Activated B cell treated with CpG ODN at 0.5 μM for 24 hours (primary cell): ENCODE measurements at regions not wholly inside any gene's neighbourhood (a gene's known extent, or its start where the extent isn't known, plus 50 kb on each side); places are given as distances from the start of the nearest gene placed in this dataset.
"Not testable (repeated sequence)": the region's sequence is repeated elsewhere in the genome, so short reads cannot be mapped to it uniquely, and the experiment has no call there.

ENCODE experiments used
- ATAC-seq: fragments of 200-7000 bp; cut with Tn5 transposase; one replicate; pipeline ENCODE4 v1.10.0; 2021; ENCODE audit warnings: low read depth, mild to moderate bottlenecking, moderate library complexity
- CTCF ChIA-PET: fragments of 350-600 bp; sonication (Branson Sonifier 250); formaldehyde crosslinking; loops from one replicate; lab custom pipeline; 2021; ENCODE audit warnings: antibody characterized with exemption; lab: Charles Lee
- POLR2A ChIA-PET: fragments of 350-600 bp; sonication (Branson Sonifier 250); formaldehyde crosslinking; loops from one replicate; lab custom pipeline; 2021; ENCODE audit warnings: antibody characterized with exemption; lab: Charles Lee
- DNase-seq: peaks from one replicate; pipeline ENCODE4 v3.0.0; 2022
- H3K27ac Mint-ChIP-seq: one replicate; pipeline ENCODE4 v1.8.0; 2020; ENCODE audit warnings: mixed read lengths
- H3K27me3 Mint-ChIP-seq: one replicate; pipeline ENCODE4 v1.8.0; 2021; ENCODE audit warnings: mixed read lengths
- H3K36me3 Mint-ChIP-seq: one replicate; pipeline ENCODE4 v1.8.0; 2021; ENCODE audit warnings: low read depth, mixed read lengths
- H3K4me1 Mint-ChIP-seq: one replicate; pipeline ENCODE4 v1.8.0; 2021; ENCODE audit warnings: mixed read lengths
- H3K4me3 Mint-ChIP-seq: one replicate; pipeline ENCODE4 v1.8.0; 2020; ENCODE audit warnings: mild to moderate bottlenecking, mixed read lengths
- H3K9me3 Mint-ChIP-seq: one replicate; pipeline ENCODE4 v1.8.0; 2020; ENCODE audit warnings: mixed read lengths
- intact Hi-C: fragments of 100-400 bp; cut with micrococcal nuclease; formaldehyde crosslinking; loops from one replicate; pipeline ENCODE4 v1.15.1; 2024
- TF ChIP-seq, protein P1 (sequence below): fragments of 200-600 bp; IDR thresholded peaks from one replicate; pipeline ENCODE4 v1.8.0; 2022; ENCODE audit warnings: antibody characterized with exemption, mild to moderate bottlenecking

DNA sequence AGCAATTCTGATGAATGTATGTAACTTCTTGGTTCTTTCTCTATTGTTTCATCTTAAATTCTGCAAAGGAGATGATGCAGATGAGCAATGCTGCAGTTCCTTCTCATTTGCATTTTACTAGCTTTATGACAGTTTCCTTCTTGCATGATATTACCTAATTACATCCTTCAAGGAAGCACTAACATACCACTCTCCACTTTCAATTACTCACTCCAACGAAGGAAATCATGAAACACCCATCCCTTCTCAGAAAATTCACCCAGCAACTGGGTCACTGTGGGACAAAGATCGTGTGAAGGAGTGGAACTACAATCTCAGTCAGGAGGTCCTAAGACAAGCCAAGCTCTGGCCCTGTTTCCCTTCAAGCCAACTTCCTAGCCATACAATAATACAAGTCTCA is 142.3 kb downstream of the CHD1L start:
- ChIA-PET POLR2A (no interaction called here), CTCF (no interaction called here)
- Mint-ChIP-seq H3K9me3 (no peaks in the 10 kb centered on the region), H3K36me3 (no peaks in the 10 kb centered on the region), H3K4me3 (no peak overlapping the region), H3K27ac (no peak overlapping the region), H3K4me1 (no peaks in the 10 kb centered on the region), H3K27me3 (peaks cover 11% of the 10 kb centered on the region)
- DNase-seq (no peak), ATAC-seq (no peak)
- TF ChIP-seq, protein P1, sequence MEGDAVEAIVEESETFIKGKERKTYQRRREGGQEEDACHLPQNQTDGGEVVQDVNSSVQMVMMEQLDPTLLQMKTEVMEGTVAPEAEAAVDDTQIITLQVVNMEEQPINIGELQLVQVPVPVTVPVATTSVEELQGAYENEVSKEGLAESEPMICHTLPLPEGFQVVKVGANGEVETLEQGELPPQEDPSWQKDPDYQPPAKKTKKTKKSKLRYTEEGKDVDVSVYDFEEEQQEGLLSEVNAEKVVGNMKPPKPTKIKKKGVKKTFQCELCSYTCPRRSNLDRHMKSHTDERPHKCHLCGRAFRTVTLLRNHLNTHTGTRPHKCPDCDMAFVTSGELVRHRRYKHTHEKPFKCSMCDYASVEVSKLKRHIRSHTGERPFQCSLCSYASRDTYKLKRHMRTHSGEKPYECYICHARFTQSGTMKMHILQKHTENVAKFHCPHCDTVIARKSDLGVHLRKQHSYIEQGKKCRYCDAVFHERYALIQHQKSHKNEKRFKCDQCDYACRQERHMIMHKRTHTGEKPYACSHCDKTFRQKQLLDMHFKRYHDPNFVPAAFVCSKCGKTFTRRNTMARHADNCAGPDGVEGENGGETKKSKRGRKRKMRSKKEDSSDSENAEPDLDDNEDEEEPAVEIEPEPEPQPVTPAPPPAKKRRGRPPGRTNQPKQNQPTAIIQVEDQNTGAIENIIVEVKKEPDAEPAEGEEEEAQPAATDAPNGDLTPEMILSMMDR: no peak
- intact Hi-C loops: no loop called here

DNA sequence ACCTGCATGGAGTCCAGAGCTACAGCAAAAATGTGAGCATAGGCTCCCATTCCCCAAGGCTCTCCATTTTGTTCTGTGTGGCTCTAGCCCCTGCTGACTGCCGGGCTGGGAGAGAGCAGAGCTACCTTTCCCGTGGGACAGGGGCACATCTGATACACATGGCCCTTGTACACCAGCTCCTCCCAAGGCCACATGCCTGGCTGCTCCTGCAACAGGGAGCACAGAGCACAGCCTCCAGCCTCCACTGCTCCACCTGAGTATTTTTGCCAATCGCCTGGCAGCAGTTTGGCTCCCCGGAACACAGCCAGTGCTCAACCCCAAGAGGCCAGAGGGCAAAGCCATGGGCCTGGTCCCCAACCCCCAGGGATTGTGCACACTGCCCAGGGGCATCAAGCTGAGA is 146.5 kb downstream of the CHD1L start:
- intact Hi-C loops: no loop called here
- H3K4me3 Mint-ChIP-seq: no peak overlapping the region
- peaks cover 4% of the 10 kb centered on the region for H3K9me3 Mint-ChIP-seq
- no peaks in the 10 kb centered on the region for H3K4me1 Mint-ChIP-seq
- CTCF ChIA-PET: interaction anchor here (0.8 to 2.3 kb wide), 3 partner anchors 10 to 116 kb away, joined by 3 to 13 read pairs (median 4); no protein-coding TSS in a partner anchor
- H3K27me3 Mint-ChIP-seq: peaks cover 18% of the 10 kb centered on the region
- H3K27ac Mint-ChIP-seq: no peak overlapping the region
- DNase-seq (no peak), ATAC-seq (no peak)
- TF ChIP-seq, protein P1: no peak
- H3K36me3 Mint-ChIP-seq: no peaks in the 10 kb centered on the region
- POLR2A ChIA-PET: no interaction called here

DNA sequence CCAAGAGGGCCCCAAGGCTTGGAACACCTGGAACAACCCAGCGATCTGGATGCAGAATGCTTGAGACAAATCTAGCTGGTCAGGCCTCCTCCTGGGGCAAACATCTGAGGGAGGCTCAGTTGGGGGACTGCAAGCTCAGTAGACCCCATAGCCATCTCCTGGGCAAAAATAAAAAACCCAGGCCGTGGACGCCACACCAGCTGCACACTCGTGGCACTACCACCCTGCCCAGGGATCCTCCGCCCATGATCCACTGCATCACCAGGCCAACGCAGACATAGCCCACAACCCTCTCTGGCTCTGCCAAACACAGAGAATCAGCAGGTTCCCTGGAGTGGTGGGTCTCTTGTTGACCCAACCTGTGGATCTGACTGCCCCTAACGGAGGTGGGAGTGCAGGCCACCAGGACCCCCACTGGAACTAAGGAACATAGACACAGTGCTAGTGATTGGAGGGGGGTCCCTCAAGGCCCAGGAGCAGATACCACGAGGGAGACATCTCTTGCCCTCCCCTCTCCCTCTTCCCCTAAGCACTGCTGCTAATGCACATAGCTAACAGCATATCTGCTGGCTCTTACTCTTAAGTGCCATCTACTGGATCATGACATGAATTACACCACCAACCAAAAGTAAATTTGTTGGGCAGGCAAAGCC is 147.2 kb downstream of the CHD1L start:
- no peaks in the 10 kb centered on the region for H3K4me1 Mint-ChIP-seq
- POLR2A ChIA-PET: no interaction called here
- TF ChIP-seq, protein P1: no peak
- no peak overlapping the region for H3K27ac Mint-ChIP-seq
- H3K4me3 Mint-ChIP-seq: no peak overlapping the region
- H3K36me3 Mint-ChIP-seq: no peaks in the 10 kb centered on the region
- intact Hi-C loops: no loop called here
- peaks cover 4% of the 10 kb centered on the region for H3K9me3 Mint-ChIP-seq
- CTCF ChIA-PET: interaction anchor here (1.1 to 2.3 kb wide), 5 partner anchors 11 to 116 kb away, joined by 3 to 13 read pairs (median 4); no protein-coding TSS in a partner anchor
- no peak for DNase-seq
- peak; percentile 40 for ATAC-seq
- H3K27me3 Mint-ChIP-seq: peaks cover 18% of the 10 kb centered on the region

DNA sequence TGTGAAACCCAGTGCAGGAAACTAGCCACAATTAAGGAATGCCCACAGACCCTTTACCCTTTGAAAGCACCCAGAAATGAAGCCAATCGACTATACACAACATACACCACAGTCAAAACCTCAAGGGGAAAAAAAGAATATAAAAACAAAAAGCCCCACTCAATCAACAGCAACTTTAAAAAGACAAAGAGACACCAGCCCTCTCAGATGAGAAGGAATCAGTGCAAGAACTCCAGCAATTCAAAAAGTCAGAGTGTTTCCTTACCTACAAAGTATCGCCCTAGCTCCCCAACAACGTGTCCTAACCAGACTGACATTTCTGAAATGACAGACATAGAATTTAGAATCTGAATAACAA is 147.7 kb downstream of the CHD1L start:
- H3K4me3 Mint-ChIP-seq: no peak overlapping the region
- H3K4me1 Mint-ChIP-seq: no peaks in the 10 kb centered on the region
- intact Hi-C loops: no loop called here
- peaks cover 14% of the 10 kb centered on the region for H3K27me3 Mint-ChIP-seq
- peaks cover 4% of the 10 kb centered on the region for H3K9me3 Mint-ChIP-seq
- TF ChIP-seq, protein P1: no peak
- ATAC-seq (no peak), DNase-seq (no peak)
- ChIA-PET CTCF (interaction anchor here (1.1 to 2.3 kb wide), 5 partner anchors 11 to 117 kb away, joined by 3 to 13 read pairs (median 4); no protein-coding TSS in a partner anchor), POLR2A (no interaction called here)
- no peaks in the 10 kb centered on the region for H3K36me3 Mint-ChIP-seq
- H3K27ac Mint-ChIP-seq: no peak overlapping the region

DNA sequence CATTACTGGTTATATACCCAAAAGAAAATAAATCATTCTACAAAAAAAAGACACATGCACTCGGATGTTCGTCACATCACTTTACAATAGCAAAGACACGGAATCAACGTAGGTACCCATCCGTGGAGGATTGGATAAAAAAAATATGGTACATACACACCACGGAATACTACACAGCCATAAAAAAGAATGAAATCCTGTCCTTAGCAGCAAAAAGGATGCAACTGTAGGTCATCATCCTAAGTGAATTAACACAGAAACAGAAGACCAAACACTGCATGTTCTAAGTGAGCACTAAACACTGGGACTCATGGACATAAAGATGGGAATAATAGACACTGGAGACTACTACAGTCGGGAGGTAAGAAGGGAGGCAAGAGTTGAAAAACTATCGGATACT is 148.6 kb downstream of the CHD1L start:
- ATAC-seq: no peak
- H3K4me3 Mint-ChIP-seq: no peak overlapping the region
- TF ChIP-seq, protein P1: no peak
- H3K27me3 Mint-ChIP-seq: peaks cover 14% of the 10 kb centered on the region
- no peak for DNase-seq
- H3K9me3 Mint-ChIP-seq: peaks cover 4% of the 10 kb centered on the region
- intact Hi-C loops: no loop called here
- H3K4me1 Mint-ChIP-seq: no peaks in the 10 kb centered on the region
- CTCF ChIA-PET: no interaction called here
- H3K27ac Mint-ChIP-seq: no peak overlapping the region
- H3K36me3 Mint-ChIP-seq: no peaks in the 10 kb centered on the region
- POLR2A ChIA-PET: no interaction called here

DNA sequence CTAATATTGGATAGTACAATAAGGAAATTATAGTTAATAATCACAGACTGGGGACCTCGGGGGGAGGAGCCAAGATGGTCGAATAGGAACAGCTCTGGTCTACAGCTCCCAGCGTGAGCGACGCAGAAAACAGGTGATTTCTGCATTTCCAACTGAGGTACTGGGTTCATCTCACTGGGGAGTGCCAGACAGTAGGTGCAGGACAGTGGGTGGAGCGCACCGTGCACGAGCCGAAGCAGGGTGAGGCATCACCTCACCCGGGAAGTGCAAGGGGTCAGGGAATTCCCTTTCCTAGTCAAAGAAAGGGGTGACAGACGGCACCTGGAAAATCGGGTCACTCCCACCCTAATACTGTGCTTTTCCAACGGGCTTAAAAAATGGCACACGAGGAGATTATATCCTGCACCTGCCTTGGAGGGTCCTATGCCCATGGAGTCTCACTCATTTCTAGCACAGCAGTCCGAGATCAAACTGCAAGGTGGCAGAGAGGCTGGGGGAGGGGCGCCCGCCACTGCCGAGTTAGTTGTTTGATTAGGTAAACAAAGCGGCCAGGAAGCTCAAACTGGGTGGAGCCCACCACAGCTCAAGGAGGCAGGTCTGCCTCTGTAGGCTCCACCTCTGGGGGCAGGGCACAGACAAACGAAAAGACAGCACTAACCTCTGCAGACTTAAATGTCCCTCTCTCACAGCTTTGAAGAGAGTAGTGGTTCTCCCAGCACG is 138.8 kb upstream of the BCL9 start:
- ATAC-seq, H3K9me3 Mint-ChIP-seq, H3K36me3 Mint-ChIP-seq, intact Hi-C loops, H3K4me3 Mint-ChIP-seq, POLR2A ChIA-PET, H3K4me1 Mint-ChIP-seq, DNase-seq, H3K27ac Mint-ChIP-seq: not testable (repeated sequence)
- peaks cover 48% of the 10 kb centered on the region for H3K27me3 Mint-ChIP-seq
- CTCF ChIA-PET: interaction anchor here (2.1 kb wide), 1 partner anchor 12 kb away, joined by 4 read pairs; no protein-coding TSS in a partner anchor

DNA sequence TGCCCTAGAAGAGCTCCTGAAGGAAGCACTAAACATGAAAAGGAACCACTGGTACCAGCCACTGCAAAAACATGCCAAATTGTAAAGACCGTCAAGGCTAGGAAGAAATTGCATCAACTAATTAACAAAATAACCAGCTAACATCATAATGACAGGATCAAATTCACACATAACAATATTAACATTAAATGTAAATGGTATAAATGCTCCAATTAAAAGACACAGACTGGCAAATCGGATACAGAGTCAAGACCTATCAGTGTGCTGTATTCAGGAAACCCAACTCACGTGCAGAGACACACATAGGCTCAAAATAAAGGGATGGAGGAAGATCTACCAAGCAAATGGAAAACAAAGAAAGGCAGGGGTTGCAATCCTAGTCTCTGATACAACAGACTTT is 137.0 kb upstream of the BCL9 start:
- H3K36me3 Mint-ChIP-seq, DNase-seq, ATAC-seq, POLR2A ChIA-PET, CTCF ChIA-PET, H3K4me3 Mint-ChIP-seq, H3K27ac Mint-ChIP-seq, intact Hi-C loops, H3K4me1 Mint-ChIP-seq: not testable (repeated sequence)
- Mint-ChIP-seq H3K27me3 (peaks cover 39% of the 10 kb centered on the region), H3K9me3 (peaks cover 11% of the 10 kb centered on the region)
